Activated CD8-positive, alpha-beta memory T cell treated with anti-CD3 and anti-CD28 coated beads for 24 hours (primary cell): ENCODE measurements at regions not wholly inside any gene's neighbourhood (a gene's known extent, or its start where the extent isn't known, plus 50 kb on each side); places are given as distances from the start of the nearest gene placed in this dataset.

Experiments used
- DNase-seq: peaks from one replicate; pipeline ENCODE4 v3.0.0-alpha.2; 2020

DNA sequence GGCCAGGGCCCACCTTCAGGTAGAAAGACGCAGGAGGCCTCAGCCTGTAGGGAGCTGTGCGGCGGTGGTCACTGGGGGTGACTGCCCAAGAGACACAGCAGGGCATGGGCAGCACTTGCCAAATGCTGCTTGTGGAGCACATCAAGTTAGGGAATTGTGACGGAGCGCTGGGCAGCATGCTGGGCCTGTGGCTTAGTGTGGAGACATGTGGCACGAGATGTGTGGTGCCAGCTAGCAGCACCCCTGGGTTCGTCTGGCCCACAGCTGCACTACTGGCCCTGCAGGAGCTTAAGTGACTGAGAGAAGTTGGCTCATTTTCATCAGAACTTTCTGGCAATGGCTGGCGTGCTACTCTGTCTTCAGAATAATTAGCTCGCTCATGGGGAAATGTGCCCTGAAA lies 213.1 kb upstream of the SYNDIG1 start:
- DNase-seq: no peak

DNA sequence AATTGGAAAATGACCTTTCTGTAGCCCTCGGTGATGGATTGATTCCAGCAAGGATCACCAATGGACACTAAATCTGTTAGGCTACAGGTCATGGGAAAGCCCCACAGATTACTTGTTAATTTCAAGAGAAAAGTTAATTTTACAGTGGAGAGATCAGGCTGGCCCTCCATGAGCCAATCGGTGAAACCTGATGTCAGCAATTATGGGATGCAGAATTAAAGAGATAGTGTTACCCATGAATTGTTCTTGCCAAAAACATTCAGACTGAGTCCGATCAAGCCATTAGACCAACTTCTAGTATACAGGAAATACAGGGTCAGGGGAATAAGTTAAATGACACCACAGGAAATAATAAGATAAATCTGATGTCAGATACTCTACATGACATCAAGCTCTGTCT lies 214.9 kb upstream of the SYNDIG1 start:
- no peak for DNase-seq

DNA sequence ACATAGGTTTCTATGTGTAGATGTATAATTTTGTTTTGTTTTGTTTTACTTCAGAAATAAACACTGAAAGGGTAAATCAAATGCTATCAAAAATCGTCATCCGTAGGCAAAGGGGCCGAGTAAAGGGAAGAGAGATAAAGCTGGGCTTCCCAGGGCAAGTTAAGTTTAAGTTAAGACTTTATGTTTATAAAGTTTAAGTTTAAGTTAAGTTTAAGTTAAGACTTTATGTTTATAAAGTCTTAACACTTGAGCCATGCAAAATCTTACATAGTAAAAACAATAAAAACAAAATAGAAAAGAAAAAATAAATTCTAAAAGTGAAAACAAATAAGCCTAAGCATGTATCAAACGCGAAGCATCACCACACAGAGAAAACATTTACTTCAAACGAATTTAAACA lies 216.1 kb upstream of the SYNDIG1 start:
- DNase-seq: no peak

DNA sequence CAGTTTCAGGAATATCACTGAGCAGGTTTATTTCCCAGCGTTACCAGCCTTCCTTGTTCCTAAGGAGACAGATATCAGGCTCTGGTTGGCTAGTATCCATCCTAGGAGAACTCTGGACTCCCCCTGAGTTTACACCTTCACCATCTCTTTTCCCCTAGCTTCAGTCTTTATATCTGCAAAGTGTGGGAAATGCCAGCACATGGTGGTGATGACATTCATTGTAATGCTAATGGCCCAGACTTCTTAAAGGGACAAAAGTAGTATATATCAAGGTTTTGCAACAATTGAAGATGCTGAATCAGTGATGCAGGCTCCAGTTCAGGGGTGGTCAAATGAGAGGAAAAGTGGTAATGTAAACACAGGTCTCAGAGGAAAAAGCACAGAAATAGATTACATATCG lies 224.3 kb upstream of the SYNDIG1 start:
- no peak for DNase-seq

DNA sequence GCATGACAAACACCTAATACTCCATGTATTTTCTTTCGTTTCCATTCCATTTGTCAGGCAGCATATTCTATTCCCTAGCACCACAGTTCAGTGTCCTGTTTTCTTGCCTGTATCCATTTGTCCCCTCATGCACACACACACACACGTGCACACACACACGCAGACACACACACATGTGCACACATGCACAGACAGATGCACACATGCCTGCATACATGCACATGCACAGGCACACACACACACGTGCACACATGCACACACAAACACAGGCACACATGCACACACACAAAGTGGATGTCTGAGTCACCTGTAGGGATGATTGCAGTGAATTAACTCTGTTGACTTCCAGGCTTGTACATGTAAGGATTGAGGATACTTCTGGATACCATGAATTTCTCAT lies 226.7 kb upstream of the SYNDIG1 start:
- no peak for DNase-seq

DNA sequence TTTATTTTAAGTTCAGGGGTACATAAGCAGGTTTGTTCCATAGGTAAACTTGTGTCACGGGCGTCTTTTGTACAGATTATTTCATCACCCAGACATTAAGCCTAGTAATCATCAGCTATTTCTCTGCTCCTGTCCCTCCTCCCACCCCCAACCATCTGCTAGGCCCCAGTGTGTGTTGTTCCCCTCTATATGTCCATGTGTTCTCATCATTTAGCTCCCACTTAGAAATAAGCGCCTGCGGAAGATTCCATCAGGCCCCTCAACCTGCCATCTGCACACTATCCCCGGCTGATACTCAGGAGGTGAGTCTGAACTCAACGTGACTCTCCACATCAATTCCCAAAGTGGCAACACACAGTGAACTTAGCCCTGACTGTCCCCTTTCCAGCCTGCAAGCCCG lies 228.0 kb upstream of the SYNDIG1 start:
- DNase-seq: no peak

DNA sequence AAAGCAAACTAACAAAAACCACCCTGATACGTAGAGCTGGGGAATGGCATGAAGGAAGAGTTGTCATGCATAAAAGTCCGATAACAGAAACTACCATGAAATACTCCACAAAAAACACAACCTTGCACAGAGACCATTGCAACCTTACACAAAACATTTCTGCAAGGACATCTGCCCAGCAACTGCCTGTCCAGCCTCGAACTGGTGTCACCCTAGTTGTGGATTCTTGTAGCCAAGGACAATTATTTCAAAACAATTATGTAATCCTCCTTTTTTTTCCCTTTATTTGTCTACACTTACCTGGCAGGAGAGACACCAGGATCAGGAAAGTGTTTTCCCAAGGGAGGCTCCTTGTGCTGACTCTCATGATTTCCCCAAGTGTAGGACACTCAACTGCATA lies 232.5 kb upstream of the SYNDIG1 start:
- no peak for DNase-seq

DNA sequence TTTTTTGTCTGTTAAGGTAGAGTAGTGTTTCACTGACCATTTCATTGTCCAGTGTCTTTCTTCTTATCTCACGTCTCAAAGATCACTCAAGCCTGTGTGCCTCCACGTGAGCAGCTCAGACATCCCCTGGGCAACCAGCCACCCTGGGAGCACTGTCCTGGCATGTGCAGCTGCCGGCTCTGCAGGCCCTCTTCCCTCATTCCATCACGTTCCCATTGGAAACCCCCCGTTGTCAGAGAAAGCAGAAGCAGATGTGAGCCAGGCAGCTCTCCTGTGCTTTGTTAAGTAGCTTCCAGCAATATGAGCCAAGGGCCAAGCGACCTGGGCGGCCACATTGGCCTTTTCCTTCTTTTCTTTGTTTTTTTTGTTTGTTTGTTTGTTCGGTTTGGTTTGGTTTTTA lies 233.2 kb upstream of the SYNDIG1 start:
- DNase-seq: no peak

DNA sequence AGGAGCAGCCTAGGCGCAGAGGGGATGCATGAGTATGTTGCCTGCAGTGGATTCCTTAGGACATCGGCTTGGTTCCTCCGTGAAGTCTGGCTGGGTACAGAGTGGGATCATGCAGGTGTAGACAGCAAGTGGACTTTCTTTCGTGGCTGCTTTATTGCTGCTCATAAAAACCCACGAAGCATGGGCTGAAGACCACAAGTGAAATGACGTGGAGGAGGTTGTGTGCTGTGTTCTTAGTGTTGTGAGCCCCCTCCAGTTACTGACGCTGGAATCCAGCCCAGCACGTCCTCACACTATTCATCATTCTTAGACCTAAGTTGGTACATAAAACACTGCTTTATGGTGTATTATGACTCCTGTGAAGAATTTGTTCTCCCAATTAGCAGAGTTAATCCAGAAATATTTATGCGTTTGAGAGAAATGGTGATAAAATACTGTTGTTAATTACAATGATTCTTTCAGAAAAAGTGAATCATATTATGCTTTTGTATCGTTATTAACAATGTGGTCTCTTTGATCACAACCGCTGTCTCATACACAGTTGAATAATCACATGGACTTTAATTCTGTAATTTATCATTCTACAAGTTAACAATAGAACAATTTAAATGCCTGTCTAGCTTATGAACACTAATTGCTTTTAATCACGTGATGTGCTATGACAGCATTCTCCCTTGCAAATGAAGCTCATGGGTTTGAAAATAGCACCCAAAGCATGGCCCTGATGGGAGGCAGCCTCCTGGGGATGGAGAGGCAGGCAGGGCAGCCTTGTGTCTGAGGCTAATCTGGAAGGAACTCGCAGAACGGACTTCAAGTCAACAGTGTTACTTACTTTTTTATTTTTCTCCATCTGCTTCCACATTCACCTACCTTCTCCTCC lies 233.9 kb upstream of the SYNDIG1 start:
- no peak for DNase-seq

DNA sequence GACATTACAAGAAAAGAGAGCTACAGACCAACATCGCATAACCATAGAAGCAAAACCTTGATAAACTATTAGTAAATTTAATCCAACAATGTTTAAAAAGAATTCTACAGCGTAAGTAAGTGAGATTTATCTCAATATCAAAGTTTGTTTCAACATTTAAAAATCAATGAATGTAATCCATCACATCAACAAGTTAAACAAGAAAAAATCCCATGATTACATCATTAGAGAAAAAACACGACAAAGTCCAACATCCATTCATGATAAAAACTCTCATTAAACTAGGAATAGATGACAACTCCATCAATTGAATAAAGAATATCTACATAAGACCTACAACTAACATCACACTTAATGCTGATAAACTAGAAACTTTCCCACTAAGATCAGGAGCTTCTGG lies 239.0 kb upstream of the GGTLC1 start:
- no peak for DNase-seq

DNA sequence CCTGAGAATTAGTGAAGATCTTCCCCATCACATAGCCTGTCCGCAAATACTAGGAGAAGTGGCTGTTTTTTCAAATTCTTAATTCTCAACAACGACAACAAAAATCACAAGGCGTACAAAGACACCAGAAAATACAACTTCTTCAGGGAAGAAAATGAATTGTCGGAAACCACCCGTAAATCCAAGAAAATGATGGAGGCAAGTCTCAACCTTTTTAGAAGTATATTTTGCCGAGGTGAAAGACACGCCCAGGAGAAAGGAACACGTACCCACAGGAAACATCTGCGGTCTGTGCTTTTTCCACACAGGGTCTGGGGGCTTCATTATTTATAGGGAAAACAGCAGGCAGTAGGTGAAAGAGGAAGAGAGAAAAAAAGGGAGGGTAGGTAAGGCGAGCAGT lies 223.9 kb upstream of the GGTLC1 start:
- no peak for DNase-seq

DNA sequence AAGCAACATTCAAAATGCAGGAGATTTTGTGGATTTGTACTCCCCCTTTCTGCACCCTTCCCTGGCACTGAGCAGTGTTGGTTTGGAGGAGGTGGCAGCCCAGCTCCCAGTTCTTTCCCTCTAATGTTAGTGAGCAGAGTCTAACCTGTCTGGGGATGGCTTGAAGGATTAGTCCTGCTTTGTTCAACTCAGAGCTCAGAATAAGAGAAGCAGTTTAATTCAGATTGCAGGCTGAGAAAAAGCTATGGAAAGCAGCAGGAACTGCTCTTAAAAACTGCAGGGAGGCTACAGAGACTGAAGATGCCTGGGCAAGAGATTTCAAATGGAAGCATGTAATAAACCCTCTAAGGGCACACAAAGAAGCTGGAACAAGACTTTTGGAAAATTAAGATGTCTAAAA lies 223.4 kb upstream of the GGTLC1 start:
- no peak for DNase-seq

DNA sequence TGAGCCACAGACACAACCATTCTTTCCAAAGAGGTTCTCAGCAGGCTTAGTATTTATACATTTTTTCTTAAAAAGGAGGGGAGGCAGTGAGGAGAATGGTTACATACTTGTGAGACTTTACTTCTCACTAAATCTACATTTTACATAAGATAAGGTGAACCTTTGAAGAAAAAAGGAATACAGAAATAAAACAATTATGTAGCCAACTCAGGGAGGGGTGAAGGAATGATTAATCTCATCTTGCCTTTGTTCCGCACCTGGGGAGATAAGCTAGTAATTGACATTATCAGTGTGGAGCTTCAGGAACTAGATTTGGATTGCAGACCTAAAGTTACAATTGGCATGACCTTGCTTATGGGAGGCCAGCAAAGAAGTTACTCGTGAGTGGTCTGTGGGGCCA lies 221.8 kb upstream of the GGTLC1 start:
- DNase-seq: no peak

DNA sequence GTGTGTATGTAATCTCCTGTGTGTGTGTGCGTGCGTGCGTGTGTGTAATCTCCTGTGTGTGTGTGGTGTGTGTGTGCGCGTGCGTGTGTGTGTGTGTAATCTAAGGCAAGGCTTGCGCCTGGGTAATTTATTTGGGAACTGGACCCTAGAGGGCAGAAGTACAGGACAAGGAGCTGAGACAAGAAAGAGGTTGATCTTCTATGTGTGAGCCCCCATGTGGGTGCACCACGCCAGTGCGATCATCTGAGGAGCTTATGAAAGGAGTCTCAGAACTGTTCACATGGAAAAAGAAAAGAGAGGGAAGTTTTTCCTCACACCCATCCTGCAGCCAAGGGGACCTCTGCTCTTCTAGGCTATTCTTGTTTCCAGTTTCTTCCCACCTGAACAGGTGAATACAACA lies 220.1 kb upstream of the GGTLC1 start:
- no peak for DNase-seq

DNA sequence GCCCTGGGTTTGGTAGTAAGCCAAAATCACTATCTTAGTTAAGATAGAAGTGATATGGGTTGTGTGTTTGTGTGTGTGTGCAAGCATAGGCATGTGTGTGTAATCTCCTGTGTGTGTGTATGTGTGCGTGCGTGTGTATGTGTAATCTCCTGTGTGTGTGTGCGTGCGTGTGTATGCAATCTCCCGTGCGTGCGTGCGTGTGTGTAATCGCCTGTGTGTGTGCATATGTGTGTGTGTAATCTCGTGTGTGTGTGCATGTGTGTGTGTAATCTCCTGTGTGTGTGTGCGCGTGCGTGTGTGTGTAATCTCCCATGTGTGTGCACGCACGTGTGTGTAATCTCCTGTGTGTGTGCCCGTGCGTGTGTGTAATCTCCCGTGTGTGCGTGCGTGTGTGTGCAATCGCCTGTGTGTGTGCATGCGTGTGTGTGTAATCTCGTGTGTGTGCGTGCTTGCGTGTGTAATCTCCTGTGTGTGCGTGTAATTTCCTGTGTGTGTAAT lies 219.3 kb upstream of the GGTLC1 start:
- no peak for DNase-seq

DNA sequence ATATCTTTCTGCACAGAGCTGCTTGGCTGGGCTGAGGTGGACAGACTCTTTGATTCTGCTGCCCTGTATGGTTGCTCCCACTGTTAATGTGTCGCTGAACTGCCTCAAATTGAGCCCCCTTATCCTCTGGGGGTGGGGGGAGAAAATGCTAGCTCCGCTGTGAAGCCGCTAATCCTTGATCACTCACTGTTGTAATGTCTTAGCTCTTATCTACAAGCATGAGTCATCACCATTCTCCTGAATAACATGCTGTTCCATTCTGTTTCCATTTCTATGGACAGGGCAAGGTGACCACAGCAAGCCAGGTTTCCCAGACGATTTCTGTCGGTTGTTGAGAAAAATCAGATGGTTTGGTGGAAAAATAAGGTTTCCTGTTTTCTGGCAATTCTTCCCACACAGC lies 218.4 kb upstream of the GGTLC1 start:
- DNase-seq: no peak

DNA sequence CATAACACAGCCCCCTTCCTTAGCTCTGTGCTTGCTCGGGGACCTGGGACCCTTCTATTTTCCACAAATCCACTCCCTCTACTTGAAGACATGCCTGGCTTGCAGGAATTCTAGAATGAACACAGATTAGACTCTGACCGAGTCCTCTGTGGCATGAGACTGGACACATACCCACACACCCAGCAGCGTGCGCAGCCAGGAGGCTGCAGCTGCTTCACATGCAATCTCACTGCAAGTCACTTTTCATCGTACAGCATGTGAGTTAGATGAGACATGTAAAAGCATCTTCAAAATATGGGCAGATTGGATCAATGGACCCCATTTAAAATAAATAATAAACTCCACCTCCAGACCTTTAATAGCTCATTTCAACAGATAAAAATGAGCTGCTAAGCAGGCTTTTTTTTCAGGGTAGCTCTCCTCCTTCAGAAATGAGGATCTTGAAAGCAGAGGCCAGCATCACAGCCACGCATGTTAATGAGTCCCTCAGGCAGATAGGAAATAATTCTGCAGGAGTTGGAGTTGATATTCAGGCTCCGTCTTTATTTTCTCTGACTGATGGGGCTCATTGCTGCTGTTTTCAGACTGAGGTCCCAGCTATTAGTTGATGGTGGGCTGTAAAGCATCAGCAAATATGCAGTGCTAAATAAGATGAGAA lies 215.1 kb upstream of the GGTLC1 start:
- no peak for DNase-seq

DNA sequence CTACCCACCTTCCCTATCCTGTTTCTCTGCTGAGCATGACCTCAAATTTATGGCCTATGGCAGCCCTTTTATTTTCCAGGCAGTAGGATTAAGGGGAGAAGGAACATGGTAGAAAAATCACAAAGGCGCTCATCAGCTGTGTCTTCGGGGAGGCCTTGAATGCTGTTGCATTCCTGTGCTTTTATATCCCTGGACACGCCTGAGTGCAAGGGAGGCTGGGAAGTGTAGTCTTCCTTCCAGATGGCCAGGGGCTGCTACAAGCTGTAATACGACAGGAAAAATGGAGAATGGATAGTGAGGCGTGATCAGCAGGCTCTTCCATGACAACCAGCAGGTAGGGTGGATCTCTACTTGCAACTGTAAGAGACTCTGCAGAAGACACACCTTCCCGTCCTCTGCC lies 210.9 kb upstream of the GGTLC1 start:
- DNase-seq: no peak

DNA sequence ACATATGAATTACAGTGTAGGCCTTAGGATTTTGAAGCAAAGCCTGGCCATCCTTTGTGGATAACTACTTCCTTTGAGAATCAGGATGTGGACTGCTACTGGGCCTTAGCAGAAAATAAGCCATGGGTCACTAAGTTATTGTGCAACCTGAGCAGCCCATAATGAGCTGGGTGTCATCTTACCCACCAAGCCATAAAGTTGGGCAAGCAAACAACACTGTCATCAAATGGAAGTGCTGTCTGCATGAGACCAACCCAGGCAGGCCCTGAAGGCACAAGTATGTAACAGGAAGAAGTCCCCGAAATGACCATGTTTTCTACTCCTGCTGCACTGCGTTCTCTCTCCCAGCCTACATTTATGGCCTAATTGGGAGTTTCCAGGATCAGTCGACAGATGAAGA lies 205.6 kb upstream of the GGTLC1 start:
- DNase-seq: no peak

DNA sequence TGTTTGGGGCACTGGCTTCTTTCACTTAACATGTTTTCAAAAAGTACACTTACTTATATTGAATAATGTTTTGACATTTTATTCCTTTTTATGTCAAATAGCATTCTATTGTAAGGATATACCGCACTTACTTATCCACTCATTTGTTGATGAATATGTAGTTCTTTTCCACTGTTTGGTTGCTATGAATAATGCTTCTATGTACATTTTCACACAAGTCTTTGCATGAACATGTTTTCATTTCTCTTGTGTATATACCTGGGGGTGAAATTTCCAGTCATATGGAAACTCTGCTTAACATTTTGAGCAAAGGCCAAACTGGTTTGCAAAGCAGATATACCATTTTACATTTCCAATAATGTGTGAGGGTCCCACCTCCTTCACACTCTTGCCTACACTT lies 202.3 kb upstream of the GGTLC1 start:
- DNase-seq: no peak

DNA sequence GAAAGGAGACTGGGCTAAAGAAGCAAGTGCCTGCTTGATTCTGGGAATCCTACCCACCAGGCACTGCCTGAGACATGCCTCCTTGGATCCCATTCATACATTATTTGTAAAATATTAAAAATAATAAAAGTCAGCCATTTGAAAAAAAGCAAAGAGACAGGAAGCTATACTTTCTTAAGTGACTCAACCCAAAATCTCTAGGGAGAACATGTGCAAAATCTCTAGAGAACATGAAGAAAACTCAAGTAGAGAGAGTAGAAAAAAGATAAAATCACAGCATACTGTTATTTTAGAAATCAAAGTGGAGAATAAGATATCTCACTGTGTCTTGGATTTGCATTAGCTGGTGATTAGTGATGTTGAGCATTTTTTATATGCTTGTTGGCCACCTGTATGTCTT lies 197.2 kb upstream of the GGTLC1 start:
- no peak for DNase-seq

DNA sequence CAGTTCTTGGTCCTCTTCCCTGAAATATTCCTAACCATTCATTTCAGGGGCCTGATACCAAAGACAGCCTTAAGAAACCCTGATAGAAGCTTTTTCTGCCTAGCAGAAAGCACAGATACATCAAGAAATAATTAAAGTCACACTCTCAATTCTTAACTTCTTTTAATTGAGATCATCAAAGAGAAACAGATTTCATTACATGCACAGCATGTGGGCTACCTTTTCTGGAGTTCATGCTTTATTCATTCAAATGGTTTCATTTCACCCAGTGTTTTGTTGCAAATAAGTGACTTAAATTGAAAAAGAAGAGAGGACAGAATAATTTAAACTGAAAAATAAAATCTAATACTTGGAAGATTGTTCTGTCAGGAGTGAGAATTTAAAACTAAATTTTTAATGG lies 192.6 kb upstream of the GGTLC1 start:
- DNase-seq: no peak

DNA sequence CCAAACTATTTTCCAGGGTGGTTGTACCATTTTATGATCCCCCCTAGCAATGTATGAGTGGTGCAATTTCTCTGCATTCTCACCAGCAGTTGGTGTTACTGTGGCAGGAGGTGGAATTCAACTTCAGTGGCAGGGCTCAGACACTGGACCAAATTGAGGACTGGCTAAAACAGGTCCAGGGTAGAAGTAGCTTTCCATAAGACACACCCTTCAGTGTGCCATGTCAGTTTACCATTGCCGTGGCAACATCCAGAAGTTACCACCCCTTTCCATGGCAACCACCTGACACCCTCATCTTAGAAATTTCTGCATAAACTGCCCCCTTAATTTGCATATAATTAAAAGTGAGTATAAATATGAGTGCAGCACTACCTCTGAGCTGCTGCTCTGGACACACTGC lies 180.7 kb upstream of the GGTLC1 start:
- DNase-seq: no peak

DNA sequence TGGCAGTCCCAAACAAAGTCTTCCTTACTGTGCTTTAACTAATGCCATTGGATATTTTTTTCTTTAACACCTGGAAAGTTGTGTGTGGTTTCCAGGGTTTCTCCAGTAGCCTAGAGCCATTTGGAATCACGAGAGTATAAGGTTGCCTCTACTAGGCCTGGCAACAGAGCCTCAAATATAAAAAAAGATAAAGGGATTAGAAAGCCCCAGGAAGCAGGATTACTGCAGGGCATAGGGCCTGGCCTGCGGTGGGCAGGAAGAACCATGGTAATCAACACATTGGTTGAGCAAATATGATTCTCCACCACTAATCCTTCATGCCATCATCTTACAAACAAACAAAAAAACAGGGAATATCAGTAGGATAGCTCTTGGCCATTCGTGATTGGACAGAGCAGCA lies 177.8 kb upstream of the GGTLC1 start:
- no peak for DNase-seq

DNA sequence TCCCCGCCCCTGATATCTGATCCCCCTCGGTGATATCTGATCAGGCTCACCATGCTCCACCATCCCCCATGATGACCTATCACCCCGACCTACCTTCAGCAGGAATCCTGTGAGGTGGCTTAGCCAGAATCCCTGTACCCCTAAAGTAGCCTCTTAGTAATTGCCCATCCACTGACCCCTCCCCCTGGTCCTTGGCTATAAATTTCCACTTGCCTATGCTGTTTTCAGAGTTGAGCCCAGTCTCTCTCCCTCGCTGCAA lies 177.5 kb upstream of the GGTLC1 start:
- no peak for DNase-seq
